GM12872 (cell line): ENCODE measurements at regions not wholly inside any gene's neighbourhood (a gene's known extent, or its start where the extent isn't known, plus 50 kb on each side); places are given as distances from the start of the nearest gene placed in this dataset.

Experiments used
- TF ChIP-seq, protein P1 (sequence below): IDR thresholded peaks from 3 replicates; pipeline ENCODE4 v1.5.1; 2011; ENCODE audit warnings: low read depth, mild to moderate bottlenecking, low read length, moderate library complexity; ENCODE audit not compliant: insufficient read depth

DNA sequence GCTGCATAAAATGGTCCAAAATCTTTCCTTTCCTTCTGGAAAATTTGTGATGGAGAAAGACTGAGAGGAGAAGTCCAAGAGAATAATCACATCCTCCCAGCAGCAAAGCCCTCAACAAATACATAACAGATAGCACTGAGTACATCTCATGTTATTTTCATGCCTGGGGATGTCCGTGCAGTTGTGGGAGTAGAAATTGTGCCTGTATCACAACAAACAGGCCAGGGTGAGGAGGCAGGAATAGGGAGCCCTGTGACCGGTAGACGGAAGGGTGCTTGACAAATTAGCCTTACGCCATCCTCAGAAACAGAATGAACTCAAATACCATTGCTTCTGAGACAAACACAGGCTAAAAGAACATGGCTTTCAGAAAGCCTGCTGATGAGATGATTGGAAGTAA is 333.2 kb upstream of the UMPS start:
- TF ChIP-seq, protein P1, sequence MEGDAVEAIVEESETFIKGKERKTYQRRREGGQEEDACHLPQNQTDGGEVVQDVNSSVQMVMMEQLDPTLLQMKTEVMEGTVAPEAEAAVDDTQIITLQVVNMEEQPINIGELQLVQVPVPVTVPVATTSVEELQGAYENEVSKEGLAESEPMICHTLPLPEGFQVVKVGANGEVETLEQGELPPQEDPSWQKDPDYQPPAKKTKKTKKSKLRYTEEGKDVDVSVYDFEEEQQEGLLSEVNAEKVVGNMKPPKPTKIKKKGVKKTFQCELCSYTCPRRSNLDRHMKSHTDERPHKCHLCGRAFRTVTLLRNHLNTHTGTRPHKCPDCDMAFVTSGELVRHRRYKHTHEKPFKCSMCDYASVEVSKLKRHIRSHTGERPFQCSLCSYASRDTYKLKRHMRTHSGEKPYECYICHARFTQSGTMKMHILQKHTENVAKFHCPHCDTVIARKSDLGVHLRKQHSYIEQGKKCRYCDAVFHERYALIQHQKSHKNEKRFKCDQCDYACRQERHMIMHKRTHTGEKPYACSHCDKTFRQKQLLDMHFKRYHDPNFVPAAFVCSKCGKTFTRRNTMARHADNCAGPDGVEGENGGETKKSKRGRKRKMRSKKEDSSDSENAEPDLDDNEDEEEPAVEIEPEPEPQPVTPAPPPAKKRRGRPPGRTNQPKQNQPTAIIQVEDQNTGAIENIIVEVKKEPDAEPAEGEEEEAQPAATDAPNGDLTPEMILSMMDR = no peak

- TF ChIP-seq, protein P1 = no peak
Measured at GRCh38 chr3:124398594-124398993, 331.7 kb upstream of the UMPS start.

DNA sequence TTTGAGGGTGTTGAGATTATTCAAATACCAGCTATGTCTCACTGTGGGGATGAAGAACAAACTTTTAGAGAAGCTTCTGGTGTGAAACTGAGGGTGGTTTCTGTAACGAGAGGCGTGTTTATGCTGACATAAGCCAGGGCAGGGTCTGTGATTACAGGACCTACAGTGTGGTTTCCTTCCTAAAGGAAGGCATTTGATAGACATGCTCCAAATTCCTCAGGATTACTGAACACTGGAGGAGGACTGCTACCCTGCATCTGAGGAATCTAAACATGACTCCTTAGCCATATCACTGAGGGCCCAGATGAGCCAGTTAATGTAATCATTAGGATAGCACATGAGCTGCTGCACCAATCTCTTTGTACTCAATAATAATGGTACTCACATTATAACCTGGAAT is 328.4 kb upstream of the UMPS start:
- TF ChIP-seq, protein P1 = no peak

- TF ChIP-seq, protein P1 = no peak
Measured at GRCh38 chr3:124402791-124403190, 327.5 kb upstream of the UMPS start.

- TF ChIP-seq, protein P1 = no peak
Measured at GRCh38 chr3:124404621-124405020, 325.6 kb upstream of the UMPS start.

DNA sequence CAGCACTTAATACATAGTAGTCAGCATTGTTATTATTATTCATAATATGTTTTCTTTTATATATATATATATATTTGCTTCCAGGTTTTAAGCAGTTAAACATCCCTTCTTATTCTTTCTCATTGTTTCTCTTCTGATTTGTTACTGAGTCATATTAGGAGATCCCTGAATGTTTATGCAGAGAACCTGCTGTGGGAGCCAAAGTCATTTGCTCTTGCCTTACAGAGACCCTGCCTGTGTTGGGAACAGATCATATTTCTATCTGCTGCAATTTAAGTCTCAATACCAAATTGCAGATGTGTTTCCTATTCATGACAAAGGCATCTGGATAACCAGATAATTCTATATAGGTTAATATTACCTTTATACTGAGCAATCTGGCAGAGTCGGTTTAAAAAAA is 323.0 kb upstream of the UMPS start:
- TF ChIP-seq, protein P1 = no peak

DNA sequence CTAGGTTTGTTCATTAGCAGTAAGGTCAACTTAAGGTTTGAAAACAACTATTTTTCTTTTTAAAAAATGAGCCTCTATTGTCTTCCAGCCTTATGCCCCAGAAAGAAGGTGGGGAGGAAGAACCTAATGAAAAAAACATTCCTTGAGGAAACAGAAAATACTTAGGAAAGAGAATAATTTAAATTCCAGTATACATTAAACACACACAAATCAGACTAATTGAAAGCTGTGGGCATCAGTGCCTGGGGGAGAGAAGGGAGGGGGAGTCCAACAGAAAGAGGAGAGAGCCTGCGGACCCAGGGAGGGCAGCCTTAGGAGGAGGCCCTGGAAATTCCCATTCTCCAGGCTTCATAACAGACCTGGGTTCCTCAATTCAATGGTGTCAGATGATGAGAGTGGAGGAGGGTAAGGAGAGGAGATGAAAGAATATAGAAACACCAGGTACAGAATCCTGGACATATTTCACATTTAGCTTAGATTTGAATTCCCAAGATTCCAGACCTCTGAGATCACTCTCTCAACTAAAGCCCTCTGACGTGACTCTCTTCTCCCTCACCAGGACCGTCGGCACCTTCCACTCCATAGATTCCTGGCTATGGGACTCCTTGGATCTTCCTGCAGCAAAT is 320.5 kb upstream of the UMPS start:
- TF ChIP-seq, protein P1 = no peak
